GM23338 (cell line): ENCODE measurements at regions not wholly inside any gene's neighbourhood (a gene's known extent, or its start where the extent isn't known, plus 50 kb on each side); places are given as distances from the start of the nearest gene placed in this dataset.

ENCODE experiments used
- EZH2 ChIP-seq: fragments of 200-600 bp; sonication (generic); IDR thresholded peaks from one replicate; pipeline ENCODE4 v1.8.0; 2017; ENCODE audit warnings: antibody characterized with exemption, mild to moderate bottlenecking, low read depth; ENCODE audit not compliant: unreplicated experiment
- NANOG ChIP-seq: IDR thresholded peaks from 2 replicates; pipeline ENCODE4 v1.6.1; 2016; ENCODE audit warnings: antibody characterized with exemption, borderline replicate concordance
- POLR2AphosphoS5 ChIP-seq: IDR thresholded peaks from 2 replicates; pipeline ENCODE4 v1.6.1; 2016; ENCODE audit warnings: antibody characterized with exemption, low read depth
- ZNF114 ChIP-seq: fragments of 250-450 bp; sonication (Bioruptor Pico); IDR thresholded peaks from 2 replicates; pipeline ENCODE4 v1.5.0; 2020; ENCODE audit warnings: mild to moderate bottlenecking, moderate library complexity
- TF ChIP-seq, protein P1 (sequence below), 2 experiments: fragments of 200-600 bp in 1 of 2; sonication (generic) in 1 of 2; conservative IDR thresholded peaks; 2 replicates each; pipeline versions ENCODE4 v1.5.1 to v1.6.1; 2016 to 2017; ENCODE audit warnings: antibody characterized with exemption in 2 of 2, low read depth in 2 of 2, mild to moderate bottlenecking in 2 of 2, moderate library complexity in 1 of 2

DNA sequence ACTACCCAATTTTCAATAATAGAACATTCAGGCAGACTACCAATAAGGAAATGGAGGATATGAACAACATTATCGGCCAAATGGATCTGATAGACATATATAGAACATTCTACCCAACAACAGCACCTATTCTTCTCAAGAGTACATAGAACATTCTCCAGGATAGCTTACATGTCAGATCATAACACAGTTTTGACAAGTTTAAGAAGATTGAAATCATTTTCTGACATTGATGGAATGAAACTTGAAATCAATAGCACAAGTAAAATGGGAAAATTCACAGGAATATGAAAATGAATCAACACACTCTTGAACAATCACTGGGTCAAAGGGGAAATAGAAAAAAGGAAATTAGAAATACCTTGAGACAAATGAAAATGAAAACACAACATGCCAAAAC is 94.6 kb upstream of the MEGF10 start:
- TF ChIP-seq, protein P1, sequence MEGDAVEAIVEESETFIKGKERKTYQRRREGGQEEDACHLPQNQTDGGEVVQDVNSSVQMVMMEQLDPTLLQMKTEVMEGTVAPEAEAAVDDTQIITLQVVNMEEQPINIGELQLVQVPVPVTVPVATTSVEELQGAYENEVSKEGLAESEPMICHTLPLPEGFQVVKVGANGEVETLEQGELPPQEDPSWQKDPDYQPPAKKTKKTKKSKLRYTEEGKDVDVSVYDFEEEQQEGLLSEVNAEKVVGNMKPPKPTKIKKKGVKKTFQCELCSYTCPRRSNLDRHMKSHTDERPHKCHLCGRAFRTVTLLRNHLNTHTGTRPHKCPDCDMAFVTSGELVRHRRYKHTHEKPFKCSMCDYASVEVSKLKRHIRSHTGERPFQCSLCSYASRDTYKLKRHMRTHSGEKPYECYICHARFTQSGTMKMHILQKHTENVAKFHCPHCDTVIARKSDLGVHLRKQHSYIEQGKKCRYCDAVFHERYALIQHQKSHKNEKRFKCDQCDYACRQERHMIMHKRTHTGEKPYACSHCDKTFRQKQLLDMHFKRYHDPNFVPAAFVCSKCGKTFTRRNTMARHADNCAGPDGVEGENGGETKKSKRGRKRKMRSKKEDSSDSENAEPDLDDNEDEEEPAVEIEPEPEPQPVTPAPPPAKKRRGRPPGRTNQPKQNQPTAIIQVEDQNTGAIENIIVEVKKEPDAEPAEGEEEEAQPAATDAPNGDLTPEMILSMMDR (conservative IDR thresholded peaks at IDR 0.05; ENCODE audit: low read depth in 2 of 2), result no peak
- TF ChIP-seq EZH2 (no peak), NANOG (no peak), ZNF114 (CRISPR knock-in tag) (no peak), POLR2AphosphoS5 (no peak)
